ENCODE measurements at regions not wholly inside any gene's neighbourhood (a gene's known extent, or its start where the extent isn't known, plus 50 kb on each side); places are given as distances from the start of the nearest gene placed in this dataset.

DNA sequence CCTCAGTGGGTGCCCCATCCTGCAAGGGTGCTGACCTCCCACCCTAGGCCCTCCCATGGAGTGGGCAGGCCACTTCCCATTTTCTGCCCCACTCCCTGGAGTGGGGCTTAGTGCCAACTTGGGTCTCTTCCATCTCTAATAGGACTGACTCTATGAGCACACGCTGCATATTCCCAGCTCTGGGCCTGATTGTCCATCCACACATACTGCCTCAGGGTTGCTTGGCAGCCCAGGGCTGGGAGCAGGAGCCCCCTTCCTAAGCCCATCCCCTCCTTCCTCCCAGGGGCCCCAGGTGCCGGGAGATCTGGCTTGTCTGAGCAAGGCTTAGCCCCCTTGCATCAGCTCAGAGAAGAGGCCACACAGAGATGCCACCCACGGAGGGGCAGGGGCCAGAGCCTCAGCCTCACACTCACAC, 55.1 kb downstream of the PJA1 start:
- DNase-seq: no peak

DNA sequence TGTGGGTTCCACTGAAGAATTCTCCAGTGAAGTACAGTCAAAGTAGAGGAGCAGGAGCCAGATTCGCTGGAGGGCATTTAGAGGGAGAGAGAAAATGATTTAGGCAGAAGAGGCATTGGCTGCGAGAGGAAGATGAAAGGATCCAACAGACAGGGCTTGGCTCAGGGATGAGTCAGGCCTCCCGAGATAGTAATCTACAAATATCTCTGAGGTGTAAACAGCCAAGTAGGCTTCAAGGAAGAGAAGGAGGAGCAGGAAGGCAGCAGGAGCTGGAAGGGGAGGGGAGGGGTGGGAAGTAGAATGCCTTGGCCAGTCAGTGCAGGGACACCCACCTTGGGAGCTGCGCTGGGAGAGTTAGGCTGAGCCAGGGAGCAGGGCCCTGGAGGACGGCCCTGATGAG, 55.5 kb downstream of the PJA1 start:
- DNase-seq: no peak

DNA sequence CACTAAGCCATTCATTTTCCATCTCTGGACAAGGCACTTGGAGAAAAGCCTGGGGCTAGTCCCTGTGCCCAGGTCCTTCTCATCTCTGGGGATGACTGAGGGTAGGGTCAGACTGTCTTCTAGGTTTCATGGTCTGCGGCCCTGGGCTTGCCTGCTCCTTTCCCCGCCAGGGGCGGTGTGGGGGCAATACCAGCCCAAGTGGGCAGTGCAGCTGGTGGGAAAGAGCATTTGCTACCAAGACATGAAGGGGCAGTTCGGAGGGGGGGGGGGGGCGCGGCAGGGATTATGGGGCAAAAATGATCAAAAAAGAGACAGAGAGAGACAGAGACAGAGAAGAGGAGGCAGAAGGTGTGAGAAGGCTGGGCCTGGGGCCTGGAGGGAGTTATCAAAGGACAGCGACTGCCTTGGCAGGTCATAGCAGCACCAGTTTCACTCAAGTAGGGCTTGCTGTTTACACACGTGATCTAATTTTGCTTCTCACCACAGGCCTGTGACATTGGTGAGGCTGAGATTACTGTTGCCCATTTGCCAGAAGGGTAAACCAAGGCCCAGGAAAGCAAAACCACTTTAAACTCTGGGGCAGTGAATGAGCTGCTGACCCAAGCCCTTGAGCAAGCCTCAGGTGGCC, 56.1 kb downstream of the PJA1 start:
- DNase-seq: no peak

DNA sequence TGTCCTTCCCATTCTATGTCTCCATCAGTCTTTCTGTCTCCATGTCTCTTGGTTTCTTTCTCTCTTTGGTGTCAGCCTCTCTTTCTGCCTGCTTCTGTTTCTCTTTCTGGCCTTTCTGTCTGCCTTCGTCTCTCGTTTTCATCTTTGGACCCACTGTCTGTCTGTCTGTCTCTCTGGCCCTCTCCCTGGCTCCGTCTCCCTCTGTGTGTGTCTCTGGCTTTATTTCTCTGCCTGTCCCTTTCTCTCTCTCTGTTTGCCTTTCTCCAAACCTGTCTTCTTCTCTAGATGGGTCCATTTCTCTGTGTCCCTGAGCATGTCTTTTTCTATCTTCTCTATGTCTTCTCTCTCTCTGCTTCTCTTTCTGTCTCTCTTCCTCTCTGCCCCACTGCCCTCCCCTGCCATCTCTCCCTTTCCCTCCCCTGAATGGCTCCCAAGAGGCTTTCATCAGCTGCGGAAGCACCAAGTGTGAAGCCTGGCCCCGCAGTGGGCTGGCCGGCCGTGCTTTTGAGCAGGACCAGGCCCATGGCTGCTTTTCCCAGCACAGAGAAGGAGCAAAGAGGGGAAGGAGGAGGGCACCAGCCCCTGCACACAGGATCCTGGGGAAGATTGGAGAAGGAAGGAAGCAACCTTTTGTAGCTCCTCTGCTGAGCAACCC, 57.4 kb downstream of the PJA1 start:
- DNase-seq: no peak

DNA sequence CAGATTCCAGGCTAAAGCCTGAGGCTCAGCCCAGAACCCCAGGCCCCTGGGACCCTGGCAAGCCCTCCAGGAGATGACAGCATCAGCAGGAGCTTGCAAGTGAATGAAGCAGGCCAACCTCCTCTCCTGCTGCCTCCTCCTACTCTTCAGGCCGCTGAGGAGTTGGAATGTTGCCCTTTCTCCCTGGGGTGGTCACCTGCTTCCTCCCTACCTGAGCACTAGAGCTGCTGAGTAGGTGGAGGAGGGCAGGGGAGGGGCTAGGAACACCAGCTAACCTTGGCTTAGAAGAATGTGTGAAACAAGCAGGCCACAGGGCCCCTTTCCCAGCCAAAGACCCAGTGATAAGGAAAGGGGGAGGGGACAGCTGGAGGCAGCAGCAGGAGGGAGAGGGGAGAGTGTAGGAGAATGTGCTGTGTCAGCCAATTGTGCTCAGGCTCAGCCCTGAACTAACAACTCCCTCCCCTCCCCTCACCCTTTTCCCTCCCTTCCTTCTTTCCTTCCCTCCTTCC, 58.0 kb downstream of the PJA1 start:
- no peak for DNase-seq

DNA sequence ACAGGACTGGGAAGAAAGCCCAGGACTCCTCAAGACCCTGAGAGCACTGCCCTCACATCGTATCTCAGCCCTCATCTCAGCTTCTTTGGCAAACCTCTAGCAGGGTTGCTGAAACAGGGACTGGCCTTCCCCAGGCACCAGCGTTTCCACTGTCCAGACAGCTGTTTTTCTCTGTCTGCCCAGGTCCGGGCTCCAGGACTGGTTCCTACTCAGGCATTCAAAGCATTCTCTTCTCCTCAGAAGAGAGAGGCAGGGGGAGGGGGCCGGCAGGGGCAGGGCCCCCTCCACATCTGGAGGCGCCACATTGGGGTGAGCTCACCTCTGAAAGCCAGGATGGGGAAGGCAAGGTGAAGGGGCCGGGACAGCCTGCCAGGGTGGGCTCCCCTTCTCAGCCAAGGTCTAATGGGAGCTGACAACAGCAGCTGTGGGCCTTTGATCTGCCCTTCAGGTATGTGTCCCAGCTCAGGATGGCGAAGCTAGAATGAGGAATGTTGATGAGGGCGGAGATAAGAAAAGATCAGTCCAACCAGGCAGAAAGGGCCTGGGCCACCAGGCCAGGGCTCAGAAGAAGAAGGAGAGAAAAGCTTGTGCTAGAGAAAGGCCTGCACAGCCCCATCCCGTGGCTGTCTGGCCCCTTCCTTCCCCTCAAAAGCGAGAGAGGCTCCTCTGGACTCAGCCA, 60.4 kb downstream of the PJA1 start:
- no peak for DNase-seq

DNA sequence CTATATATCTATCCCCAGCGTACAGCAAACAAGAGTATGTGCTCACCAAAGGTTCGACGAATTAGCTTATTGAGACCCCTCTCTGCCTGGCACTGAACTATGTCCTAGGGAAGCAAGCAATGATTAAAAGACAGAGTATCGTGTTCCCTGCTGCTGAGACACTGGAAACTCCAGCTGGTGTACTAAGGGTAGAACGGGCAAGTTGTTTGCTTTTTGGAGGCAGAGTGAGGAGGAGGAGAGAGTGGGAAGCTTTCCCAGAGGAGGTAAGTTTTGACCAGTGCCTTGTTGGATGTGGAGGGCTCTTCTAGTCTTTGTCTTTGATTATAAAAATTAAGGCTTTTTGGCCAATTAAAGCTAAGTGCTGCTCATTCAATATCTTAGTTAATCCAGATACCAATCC, 61.7 kb downstream of the PJA1 start:
- no peak for DNase-seq

DNA sequence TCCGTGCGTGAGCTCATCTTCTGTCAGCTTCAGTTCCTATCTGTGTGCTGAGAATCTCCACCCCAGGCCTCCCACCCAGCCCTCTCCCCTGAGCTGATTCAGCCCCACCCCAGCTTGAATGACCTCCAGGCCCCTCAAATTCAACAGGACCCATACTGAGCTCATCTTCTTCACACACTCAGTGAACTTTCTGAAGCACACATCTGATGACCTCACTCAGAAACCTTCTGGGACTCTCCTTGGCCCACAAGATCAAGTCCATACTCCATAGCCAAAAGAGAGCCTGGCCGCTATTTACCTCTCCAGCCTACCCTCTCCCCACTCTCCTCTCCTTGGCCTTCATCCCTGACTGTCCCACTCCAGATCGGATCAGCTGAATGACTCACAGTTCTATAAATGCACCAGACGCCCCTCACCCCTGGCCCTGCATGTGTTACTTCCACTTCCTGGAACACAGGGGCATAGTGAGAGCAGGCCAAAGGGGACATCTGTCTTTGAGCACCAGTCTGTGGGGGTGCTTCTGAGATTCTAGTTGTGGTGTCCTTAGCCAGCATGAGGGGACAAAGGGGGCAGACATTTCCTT, 62.5 kb downstream of the PJA1 start:
- DNase-seq: no peak

DNA sequence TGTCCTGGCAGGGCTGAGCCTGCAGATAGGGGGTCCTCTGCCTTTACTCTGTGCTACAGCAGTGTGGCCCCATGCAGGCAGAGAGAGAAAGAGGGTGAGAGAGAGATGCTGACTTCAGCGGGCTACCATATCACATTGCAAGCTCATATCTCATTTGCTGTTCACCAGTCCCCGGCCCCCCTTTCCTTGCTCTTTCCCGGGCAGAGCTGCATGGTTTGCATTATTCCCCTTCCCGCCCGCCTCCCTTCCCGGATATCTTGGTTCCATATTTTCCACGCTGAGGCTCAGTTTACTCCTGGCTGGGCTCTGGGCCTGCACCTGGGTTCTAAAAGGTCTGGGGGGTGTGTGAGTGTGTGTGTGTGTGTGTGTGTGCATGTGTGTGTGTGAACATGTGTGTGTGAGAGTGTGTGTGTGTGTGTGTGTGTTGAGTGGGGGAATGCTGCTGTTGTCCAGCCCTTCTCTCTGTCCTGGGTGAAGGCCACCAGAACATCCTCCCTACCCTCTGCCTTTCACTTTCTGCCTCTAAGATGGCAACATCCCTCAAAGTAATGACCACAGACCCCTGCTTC, 63.5 kb downstream of the PJA1 start:
- no peak for DNase-seq

DNA sequence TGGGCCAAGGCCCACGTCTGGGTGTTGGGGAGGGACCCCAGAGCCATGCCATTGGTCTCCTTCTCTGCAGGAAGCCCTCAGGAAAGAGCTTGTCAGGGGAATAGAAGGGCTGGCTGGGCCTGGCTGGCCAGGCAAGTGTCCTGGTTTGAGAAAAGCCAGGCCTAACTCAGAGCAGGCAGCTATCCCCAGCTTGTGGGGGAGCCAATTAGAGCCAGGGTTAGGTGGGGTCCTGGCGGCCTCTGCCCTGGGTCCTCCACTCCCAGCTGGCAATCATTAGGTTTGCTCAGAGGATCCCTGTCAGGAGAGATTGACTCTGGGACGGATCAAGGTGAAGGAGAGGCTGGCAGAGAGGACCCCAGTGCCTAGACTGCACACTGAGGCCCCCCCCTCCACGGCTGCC, 64.8 kb downstream of the PJA1 start:
- no peak for DNase-seq

DNA sequence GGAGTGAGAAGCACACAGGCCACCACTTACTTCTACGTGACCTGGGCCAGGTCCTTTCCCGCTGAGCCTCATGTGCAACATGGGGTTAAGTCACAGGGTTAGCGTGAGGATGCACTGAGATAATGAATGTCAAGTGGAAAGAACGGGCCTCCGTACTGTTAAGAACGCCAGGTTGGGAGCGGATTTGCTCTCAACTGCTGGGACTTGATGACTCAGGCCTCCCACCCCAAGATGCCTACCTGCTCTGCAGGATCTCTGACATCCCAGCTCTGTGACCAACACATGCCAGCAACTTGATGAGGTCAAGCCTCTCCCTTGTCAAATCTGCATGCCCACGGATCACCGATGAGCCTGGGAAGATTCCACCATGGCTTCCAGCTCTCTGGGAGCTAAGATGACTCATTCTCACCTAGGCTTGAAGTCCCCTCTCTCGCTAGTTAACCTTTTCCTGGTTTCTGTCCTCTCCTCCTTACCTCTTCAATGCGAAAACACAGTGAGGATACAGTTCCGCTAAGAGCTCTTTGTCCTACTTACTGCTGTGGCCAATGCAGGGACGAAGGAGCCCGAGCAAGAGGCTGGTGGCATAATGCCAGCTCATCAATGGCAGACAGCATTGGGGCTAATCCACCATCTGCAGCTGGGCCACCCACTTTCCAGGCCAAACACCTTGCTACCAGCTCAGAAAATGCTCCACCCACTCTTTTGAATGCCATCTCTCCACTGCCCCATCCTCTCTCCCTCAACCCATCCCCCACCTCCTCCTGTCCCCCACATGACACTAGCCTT, 67.6 kb downstream of the PJA1 start:
- DNase-seq: no peak

DNA sequence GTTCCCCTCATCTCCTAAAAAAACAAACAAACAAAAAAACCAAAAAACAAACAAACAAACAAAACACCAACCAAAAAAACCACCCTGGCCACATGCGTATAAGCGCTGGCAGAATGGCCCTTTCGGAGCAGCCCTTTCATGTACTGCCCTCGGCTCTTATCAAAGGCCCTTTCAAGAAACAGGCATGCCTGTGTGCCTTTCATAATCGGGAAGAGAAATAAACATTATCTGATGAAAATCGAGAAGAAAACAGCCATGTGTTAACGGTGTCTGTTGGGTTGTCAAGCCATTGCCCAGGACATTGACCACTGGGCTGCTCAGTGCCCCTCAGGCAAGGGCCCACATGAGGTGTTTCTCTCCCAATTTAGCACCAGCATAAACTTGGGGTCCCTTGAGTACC, 68.3 kb downstream of the PJA1 start:
- no peak for DNase-seq

DNA sequence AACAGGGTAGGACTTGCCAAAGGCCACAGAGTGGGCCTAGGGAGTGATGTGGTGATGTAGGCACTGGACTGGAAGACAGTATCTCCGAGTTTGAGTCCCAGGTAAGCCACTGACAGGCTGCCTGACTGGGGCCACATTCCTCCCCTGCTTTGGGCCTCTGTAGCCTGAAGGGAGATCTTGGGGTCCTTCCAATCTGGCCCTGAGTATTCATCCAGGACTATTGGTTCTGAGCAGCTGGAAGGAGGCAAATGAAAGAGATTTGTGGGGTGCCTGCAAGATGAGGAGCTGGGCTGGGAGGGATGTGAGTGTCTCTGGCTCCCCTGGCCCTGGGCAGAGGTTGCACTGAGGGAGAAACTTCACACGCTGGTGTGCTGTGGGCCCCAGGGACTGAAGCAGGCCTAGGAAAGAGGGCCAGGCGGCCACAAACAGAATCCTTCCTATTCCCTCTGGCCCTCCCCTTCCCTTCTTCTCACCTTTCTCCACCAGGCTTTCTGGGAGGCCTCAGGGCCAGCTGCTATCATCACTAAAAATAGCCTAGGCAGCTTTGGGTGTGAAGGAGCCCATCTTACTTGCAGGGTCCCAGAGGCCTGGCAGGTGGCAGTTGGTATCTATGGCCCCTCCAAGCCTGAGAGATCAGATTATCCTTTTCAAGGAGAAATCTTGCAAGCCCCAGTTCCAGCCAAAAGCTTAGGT, 70.1 kb downstream of the PJA1 start:
- DNase-seq: no peak

DNA sequence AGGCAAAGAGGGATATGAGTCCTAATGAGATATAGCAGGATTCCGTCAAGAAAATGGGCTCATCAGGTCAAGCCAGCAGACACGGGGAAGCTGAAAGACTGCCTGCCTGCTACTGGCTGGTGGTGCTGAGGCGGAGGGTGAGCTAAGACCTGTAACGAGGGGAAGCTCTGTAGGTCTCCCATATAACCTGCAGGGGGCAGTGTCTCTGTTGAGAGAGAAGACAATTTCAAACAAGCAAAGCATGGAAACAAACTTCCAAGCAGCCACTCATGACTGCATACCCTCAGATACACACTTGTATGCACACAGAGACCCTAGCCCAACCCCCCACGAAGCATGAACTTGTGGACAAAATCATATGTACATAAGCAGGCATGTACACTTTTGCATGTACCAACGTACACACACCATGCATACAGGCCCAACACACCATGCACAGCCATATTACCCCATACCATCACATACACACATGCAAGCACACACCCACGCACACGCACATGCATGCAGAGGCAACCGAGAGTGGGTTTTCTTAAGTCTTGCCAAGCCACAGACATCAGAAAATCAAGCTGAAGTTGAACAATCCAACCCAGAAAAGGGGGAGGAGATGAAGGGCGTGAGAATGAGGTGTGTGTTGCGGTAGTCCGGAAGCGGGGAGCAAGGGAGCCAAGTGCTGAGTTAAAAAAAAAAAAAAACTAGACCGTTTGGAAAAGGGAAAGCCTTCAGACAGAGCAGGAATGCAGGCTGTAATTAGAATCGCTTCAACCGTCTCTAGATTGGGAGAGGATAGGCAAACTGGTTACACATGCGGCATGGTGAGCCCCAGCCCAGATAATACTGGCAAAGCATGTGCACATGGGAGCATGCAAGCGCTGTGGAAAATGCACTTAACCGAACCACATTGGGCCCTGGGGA, 71.0 kb downstream of the PJA1 start:
- DNase-seq: no peak

DNA sequence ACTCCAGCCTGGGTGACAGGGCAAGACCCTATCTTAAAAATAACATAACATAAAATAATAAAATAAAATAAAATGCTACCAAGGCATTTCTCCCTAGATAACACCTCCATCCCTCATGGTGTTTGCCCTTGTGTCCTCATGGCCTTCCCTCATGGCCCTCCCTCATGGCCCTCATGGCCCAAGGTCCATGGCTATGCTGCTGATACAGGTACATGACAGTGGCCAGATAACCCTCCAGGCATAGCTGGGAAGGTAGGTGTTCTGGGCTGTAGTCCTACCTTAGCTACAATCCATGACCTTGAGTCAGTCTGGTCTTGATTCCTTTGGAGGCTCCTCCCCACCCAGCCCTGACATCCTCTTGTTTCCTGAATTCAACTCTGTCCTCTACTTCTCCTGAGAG, 75.2 kb downstream of the PJA1 start:
- DNase-seq: no peak

DNA sequence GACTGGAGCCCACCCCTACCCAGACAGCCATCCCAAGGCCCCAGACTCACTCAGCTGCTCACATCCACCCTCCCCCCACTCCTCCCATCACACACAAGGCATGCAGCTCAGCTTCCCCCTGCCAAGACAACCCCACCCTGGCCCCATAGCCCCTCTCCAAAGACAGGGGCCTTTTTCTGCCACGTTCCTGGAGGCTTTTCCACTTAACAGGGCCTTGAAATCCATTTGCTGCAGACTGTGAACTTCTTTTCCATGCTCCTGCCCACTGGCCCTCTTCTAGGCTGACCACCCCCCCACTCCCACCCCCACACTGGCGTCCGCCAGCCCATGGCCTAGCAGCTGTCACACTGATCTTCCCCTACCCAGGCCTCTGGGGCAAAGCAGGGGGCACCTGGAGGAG, 76.0 kb downstream of the PJA1 start:
- no peak for DNase-seq

DNA sequence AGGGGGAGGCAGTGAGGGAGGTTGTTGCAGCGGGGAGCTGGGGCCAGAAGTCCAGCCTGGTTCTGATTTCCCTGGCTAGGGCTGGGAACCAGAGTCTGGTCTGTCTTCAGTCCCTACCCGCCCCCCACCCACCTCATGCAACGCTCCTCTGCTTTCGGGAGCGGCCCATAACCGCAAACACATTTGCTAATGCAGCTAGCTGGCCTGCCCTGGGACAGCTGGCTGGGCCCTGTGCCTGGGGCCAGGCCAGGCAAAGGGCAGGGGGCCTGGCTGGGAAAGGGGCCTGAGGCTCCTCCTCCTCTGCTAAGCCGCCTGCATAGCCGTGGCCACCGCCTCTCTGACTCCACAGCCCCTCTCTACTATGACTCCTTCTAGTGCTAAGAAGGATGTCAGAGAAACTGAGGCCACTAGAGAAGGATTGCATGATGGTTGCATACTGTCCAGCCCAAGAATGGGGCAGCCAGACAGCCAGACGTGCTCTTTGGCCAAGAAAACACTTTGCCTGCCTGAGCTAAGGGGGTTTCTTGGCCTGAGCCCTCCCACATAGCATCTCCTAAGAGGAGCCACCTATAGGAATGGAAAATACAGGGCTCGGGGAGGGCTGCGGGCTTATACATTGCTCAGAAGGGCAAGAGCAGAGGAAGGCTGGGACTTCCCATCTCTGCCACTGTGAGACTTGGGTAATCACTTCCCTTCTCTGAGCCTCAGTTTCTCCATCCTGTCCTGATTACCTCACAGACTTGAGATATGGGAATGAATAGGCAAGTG, 76.9 kb downstream of the PJA1 start:
- DNase-seq: no peak

DNA sequence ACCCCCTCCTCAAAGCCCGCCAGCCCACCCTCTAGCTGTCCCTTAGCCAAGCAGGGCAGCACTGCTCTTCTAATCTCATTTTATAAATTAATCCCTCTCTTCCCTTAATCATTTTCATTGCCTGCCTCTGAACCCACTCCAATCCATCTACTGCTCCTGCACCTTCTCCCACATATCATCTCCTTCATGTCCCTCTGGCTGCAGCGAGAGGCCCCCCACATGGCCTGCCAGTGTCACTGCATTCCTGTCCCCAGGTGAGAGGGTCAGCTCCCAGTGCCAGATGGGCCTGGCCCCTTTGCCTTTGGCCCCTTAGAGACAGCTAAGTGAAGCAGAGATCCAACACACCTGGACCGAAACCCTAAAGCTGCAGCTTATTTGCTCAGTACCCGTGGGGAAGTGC, 79.4 kb downstream of the PJA1 start:
- DNase-seq: no peak

DNA sequence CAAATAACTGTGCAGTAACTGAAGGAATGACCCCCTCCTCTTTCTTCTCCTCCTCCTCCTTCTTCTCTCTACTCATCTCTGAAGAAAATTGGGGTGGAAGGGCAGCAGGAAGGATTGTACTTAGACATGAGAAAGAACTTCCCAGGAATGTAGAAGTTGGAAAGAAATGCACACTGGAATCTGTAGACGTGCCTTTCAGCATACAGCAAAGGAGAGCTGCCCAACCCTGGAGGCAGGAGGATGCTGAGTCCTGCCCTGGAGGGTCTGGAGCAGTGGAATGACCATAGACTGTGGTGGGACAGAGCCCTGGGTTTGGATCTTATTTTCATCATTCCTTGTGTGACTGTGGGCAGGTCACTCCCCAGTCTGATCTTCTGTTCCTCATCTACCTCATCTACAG, 80.1 kb downstream of the PJA1 start:
- DNase-seq: no peak

DNA sequence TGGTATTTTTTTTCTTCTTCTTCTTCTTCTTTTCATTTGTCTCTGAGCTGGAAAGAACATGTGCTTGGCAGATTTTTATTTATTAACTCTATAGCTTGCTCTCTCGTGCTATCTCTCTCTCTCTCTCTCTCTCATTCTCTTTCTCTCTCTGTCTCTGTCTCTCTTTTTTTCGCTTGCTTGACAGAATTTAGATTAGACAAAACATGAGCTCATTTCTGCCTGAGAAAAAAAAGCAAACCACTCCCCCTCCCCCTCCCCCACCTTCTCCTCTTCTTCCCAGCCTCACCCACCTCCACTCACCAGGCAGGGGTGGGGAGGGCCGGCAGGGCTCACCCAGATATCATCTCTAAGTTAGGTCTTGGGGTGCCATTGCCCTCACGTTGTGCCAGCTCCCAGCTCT, 81.5 kb downstream of the PJA1 start:
- DNase-seq: no peak
